RKO (cell line): ENCODE measurements at regions not wholly inside any gene's neighbourhood (a gene's known extent, or its start where the extent isn't known, plus 50 kb on each side); places are given as distances from the start of the nearest gene placed in this dataset.

Experiments used
- DNase-seq: peaks from one replicate; pipeline ENCODE4 v3.0.0-alpha.2; 2016; ENCODE audit warnings: low spot score

GRCh38 chr16:86384263-86384649 is 126.1 kb upstream of the FOXF1 start:
- no peak for DNase-seq

DNA sequence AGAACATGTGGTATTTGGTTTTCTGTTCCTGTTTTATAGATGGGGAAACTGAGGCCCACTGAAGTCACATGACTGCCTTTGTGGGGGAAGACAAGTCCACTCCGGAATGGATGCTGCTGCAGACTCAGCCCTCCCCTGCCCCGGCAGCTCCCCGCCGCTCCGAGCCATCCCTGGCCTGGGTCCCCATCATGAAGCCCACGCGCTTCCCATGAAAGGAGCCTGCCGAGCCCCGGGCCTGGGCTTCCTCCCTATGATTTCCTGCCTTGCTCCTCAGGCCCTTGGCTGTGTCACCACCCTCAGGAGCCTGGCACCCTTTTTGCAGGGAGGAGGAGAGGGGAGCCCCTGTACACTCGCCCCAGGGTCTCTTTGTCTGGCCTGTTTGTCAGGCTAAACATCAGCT is 125.3 kb upstream of the FOXF1 start:
- no peak for DNase-seq

- peak; percentile 90 for DNase-seq
Observed at GRCh38 chr16:86387468-86388440, 122.6 kb upstream of the FOXF1 start.

- DNase-seq, result no peak
Observed at GRCh38 chr16:86388976-86389375, 121.4 kb upstream of the FOXF1 start.

GRCh38 chr16:86389566-86390328 is 120.6 kb upstream of the FOXF1 start:
- DNase-seq, result no peak

DNA sequence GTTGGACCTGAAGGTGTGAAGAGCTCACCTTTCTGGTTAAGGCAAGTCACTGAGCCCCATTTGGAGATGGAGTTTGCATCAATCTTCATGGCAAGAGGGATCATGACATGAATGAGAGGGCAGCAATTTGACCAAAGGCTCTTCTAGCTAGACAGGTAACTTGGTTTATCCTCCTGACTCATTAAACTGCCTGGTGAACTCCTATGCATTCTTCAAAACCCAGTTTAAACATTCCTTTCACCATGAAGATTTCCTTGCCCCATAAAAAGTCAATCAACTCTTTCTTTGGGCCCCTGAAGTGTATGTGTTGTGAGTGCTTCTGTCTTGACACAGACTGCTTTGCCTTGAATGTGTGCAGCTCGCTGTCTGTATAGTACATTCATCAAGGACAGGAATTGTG is 120.0 kb upstream of the FOXF1 start:
- DNase-seq, result no peak

GRCh38 chr16:86391486-86391885 is 118.8 kb upstream of the FOXF1 start:
- DNase-seq, result no peak

- DNase-seq, result no peak
Observed at GRCh38 chr16:86391984-86392383, 118.3 kb upstream of the FOXF1 start.

DNA sequence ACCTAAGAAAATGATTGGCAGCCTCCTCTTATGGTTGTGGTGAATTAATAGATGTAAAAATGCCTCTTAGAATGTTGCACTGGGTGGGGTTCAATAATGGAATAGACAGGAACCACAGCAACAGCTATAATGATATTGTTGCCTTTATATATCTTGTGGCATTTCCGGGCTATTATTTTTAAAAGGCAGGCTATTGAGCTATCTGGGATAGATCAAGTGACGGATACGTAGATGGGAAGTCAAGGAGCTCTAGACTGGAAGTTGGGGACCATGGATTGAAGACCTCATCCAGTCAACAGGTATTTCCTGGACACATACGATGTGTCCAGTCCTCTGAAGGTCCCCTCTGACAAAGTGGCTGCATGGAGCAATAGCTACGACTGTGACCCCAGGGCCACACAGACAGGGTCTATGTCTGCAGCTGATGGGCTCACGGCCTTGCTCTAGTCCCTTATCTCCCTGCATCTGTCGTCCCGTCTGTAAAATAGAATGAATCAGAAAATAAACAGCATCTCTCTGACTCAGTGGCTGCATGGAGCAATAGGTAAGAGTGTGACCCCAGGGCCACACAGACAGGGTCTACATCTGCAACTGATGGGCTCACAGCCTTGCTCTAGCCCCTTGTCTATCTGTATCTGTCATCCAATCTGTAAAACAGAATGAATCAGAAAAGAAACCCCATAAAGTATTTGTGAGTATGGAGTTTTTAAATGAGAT is 117.7 kb upstream of the FOXF1 start:
- no peak for DNase-seq

- no peak for DNase-seq
Observed at GRCh38 chr16:86393907-86394626, 116.3 kb upstream of the FOXF1 start.

- DNase-seq, result no peak
Observed at GRCh38 chr16:86395477-86395876, 114.8 kb upstream of the FOXF1 start.

GRCh38 chr16:86396422-86396821 is 113.9 kb upstream of the FOXF1 start:
- DNase-seq, result no peak

- peak; percentile 43 for DNase-seq
Observed at GRCh38 chr16:86396901-86397311, 113.4 kb upstream of the FOXF1 start.

- no peak for DNase-seq
Observed at GRCh38 chr16:86398201-86398600, 112.1 kb upstream of the FOXF1 start.

DNA sequence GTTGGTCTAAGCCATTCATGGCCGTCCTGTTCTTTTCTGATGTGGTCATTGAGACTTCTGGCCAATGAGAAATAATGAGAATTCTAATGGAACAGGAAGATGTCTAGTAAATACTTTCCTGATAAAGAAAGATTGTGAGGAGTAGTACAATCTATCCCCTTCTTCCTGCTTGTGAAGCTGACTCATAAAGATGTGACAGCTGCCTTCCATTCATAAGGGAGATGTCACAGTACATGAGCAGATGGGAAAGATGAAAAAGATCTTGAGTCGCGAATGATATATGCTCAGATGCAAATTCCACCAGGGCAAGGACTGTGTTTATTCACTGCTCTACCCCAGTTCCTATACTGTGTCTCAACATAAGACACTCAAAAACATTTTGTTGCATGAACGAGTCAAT is 111.7 kb upstream of the FOXF1 start:
- peak; percentile 13 for DNase-seq

GRCh38 chr16:86401126-86401525 is 109.2 kb upstream of the FOXF1 start:
- DNase-seq, result no peak

GRCh38 chr16:86403085-86403484 is 107.2 kb upstream of the FOXF1 start:
- no peak for DNase-seq

GRCh38 chr16:86403541-86404163 is 106.7 kb upstream of the FOXF1 start:
- no peak for DNase-seq

GRCh38 chr16:86404678-86405077 is 105.6 kb upstream of the FOXF1 start:
- no peak for DNase-seq

GRCh38 chr16:86405319-86405718 is 105.0 kb upstream of the FOXF1 start:
- no peak for DNase-seq

- no peak for DNase-seq
Observed at GRCh38 chr16:86406056-86406455, 104.3 kb upstream of the FOXF1 start.
